ENCODE measurements at regions not wholly inside any gene's neighbourhood (a gene's known extent, or its start where the extent isn't known, plus 50 kb on each side); places are given as distances from the start of the nearest gene placed in this dataset.
"Not testable (repeated sequence)": the region's sequence is repeated elsewhere in the genome, so short reads cannot be mapped to it uniquely, and the experiment has no call there.

GRCh38 chr2:241984658-241985057 lies 115.1 kb downstream of the RTP5 start:
- H3K79me2 ChIP-seq (ENCODE audit: control insufficient read depth, insufficient read depth, low read length): no peaks in the 10 kb centered on the region
- no peak overlapping the region for H3K4me3 ChIP-seq (replicated peaks in 1 of 4; ENCODE audit: control extremely low read depth in 1 of 4, insufficient read depth in 1 of 4, low read depth in 3 of 4, low read length in 4 of 4)
- no peak overlapping the region for H3K27ac ChIP-seq (ENCODE audit: insufficient read depth, low read length)
- H3K9ac ChIP-seq (ENCODE audit: insufficient read depth, low read length): no peak overlapping the region
- H4K20me1 ChIP-seq (ENCODE audit: control insufficient read depth, extremely low read depth, insufficient read depth, low read length): no peaks in the 10 kb centered on the region
- H3K4me2 ChIP-seq (ENCODE audit: extremely low read depth, insufficient read depth, low read length): no peak overlapping the region
- H2AFZ ChIP-seq (ENCODE audit: low read length): no peak overlapping the region
- no peak for DNase-seq (ENCODE audit: low read depth in 2 of 2)
- TF ChIP-seq EZH2 (IDR thresholded peaks at IDR 0.05; ENCODE audit: low read length, missing control alignments): no peak
- TF ChIP-seq CTCF (conservative IDR thresholded peaks at IDR 0.05 in 1 of 2, IDR thresholded peaks at IDR 0.05 in 1 of 2; ENCODE audit: low read depth in 1 of 2, low read length in 2 of 2): no peak
- H3K36me3 ChIP-seq (ENCODE audit: control insufficient read depth, insufficient read depth, low read length): no peaks in the 10 kb centered on the region
- H3K27me3 ChIP-seq (ENCODE audit: control insufficient read depth, insufficient read depth, low read length): no peaks in the 10 kb centered on the region
- no peaks in the 10 kb centered on the region for H3K9me3 ChIP-seq (ENCODE audit: control insufficient read depth, insufficient read depth, low read depth, low read length)
- H3K4me1 ChIP-seq (ENCODE audit: control insufficient read depth, extremely low read depth, insufficient read depth, low read length): no peaks in the 10 kb centered on the region

GRCh38 chr2:241985161-241985985 lies 115.8 kb downstream of the RTP5 start:
- H3K9ac ChIP-seq (ENCODE audit: insufficient read depth, low read length); H3K4me2 ChIP-seq (ENCODE audit: extremely low read depth, insufficient read depth, low read length); H3K4me1 ChIP-seq (ENCODE audit: control insufficient read depth, extremely low read depth, insufficient read depth, low read length); H4K20me1 ChIP-seq (ENCODE audit: control insufficient read depth, extremely low read depth, insufficient read depth, low read length); H2AFZ ChIP-seq (ENCODE audit: low read length); H3K27me3 ChIP-seq (ENCODE audit: control insufficient read depth, insufficient read depth, low read length); DNase-seq (ENCODE audit: low read depth in 2 of 2); H3K9me3 ChIP-seq (ENCODE audit: control insufficient read depth, insufficient read depth, low read depth, low read length); H3K79me2 ChIP-seq (ENCODE audit: control insufficient read depth, insufficient read depth, low read length); H3K36me3 ChIP-seq (ENCODE audit: control insufficient read depth, insufficient read depth, low read length); H3K4me3 ChIP-seq (replicated peaks in 1 of 4; ENCODE audit: control extremely low read depth in 1 of 4, insufficient read depth in 1 of 4, low read depth in 3 of 4, low read length in 4 of 4); H3K27ac ChIP-seq (ENCODE audit: insufficient read depth, low read length): not testable (repeated sequence)

GRCh38 chr2:241985986-241986329 lies 116.4 kb downstream of the RTP5 start:
- no peak for DNase-seq (ENCODE audit: low read depth in 2 of 2)
- Histone ChIP-seq H3K4me2 (ENCODE audit: extremely low read depth, insufficient read depth, low read length) (no peak overlapping the region), H3K27ac (ENCODE audit: insufficient read depth, low read length) (no peak overlapping the region), H2AFZ (ENCODE audit: low read length) (no peak overlapping the region), H3K27me3 (ENCODE audit: control insufficient read depth, insufficient read depth, low read length) (no peaks in the 10 kb centered on the region), H4K20me1 (ENCODE audit: control insufficient read depth, extremely low read depth, insufficient read depth, low read length) (no peaks in the 10 kb centered on the region), H3K4me1 (ENCODE audit: control insufficient read depth, extremely low read depth, insufficient read depth, low read length) (no peaks in the 10 kb centered on the region), H3K9ac (ENCODE audit: insufficient read depth, low read length) (no peak overlapping the region), H3K36me3 (ENCODE audit: control insufficient read depth, insufficient read depth, low read length) (no peaks in the 10 kb centered on the region), H3K79me2 (ENCODE audit: control insufficient read depth, insufficient read depth, low read length) (no peaks in the 10 kb centered on the region), H3K4me3 (replicated peaks in 1 of 4; ENCODE audit: control extremely low read depth in 1 of 4, insufficient read depth in 1 of 4, low read depth in 3 of 4, low read length in 4 of 4) (no peak overlapping the region), H3K9me3 (ENCODE audit: control insufficient read depth, insufficient read depth, low read depth, low read length) (no peaks in the 10 kb centered on the region)
- TF ChIP-seq EZH2 (IDR thresholded peaks at IDR 0.05; ENCODE audit: low read length, missing control alignments): no peak

- no peak overlapping the region for H2AFZ ChIP-seq (ENCODE audit: low read length)
- no peaks in the 10 kb centered on the region for H3K79me2 ChIP-seq (ENCODE audit: control insufficient read depth, insufficient read depth, low read length)
- H3K27me3 ChIP-seq (ENCODE audit: control insufficient read depth, insufficient read depth, low read length): no peaks in the 10 kb centered on the region
- no peaks in the 10 kb centered on the region for H4K20me1 ChIP-seq (ENCODE audit: control insufficient read depth, extremely low read depth, insufficient read depth, low read length)
- H3K27ac ChIP-seq (ENCODE audit: insufficient read depth, low read length): no peak overlapping the region
- no peak overlapping the region for H3K4me3 ChIP-seq (replicated peaks in 1 of 4; ENCODE audit: control extremely low read depth in 1 of 4, insufficient read depth in 1 of 4, low read depth in 3 of 4, low read length in 4 of 4)
- no peak overlapping the region for H3K4me2 ChIP-seq (ENCODE audit: extremely low read depth, insufficient read depth, low read length)
- no peak for DNase-seq (ENCODE audit: low read depth in 2 of 2)
- H3K36me3 ChIP-seq (ENCODE audit: control insufficient read depth, insufficient read depth, low read length): no peaks in the 10 kb centered on the region
- H3K4me1 ChIP-seq (ENCODE audit: control insufficient read depth, extremely low read depth, insufficient read depth, low read length): no peaks in the 10 kb centered on the region
- TF ChIP-seq EZH2 (IDR thresholded peaks at IDR 0.05; ENCODE audit: low read length, missing control alignments) (no peak), CTCF (conservative IDR thresholded peaks at IDR 0.05 in 1 of 2, IDR thresholded peaks at IDR 0.05 in 1 of 2; ENCODE audit: low read depth in 1 of 2, low read length in 2 of 2) (no peak)
- H3K9me3 ChIP-seq (ENCODE audit: control insufficient read depth, insufficient read depth, low read depth, low read length): no peaks in the 10 kb centered on the region
- no peak overlapping the region for H3K9ac ChIP-seq (ENCODE audit: insufficient read depth, low read length)
Observed at GRCh38 chr2:241986836-241987641, 117.5 kb downstream of the RTP5 start.

Data from fibroblast of lung (primary cell).